NCI-H526 treated with DMSO at 0.1 percent for 48 hours (cell line): ENCODE measurements at regions not wholly inside any gene's neighbourhood (a gene's known extent, or its start where the extent isn't known, plus 50 kb on each side); places are given as distances from the start of the nearest gene placed in this dataset.

ENCODE experiments used
- DNase-seq: peaks from one replicate; lab custom pipeline; 2025; lab: John Stamatoyannopoulos, UW

DNA sequence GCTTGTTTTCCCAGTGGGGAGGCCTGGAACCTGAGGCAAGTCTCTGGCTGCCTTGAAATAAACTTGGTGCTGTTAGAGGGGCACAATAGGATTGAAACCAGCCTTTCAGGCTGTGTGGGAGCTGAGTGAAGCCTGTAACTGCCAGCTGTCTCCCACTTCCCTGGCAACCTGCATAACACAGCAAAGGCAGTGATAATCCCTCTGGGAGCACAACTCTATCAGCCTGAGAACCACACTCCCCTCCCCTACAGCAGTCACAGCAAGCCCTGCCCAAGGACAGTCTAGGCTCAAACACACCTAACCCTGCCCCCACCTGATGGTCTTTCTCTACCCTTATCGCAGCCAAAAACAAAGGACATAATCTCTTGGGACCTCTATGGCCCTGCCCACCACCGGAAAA, 683.8 kb upstream of the ATXN8OS start:
- DNase-seq = no peak

DNA sequence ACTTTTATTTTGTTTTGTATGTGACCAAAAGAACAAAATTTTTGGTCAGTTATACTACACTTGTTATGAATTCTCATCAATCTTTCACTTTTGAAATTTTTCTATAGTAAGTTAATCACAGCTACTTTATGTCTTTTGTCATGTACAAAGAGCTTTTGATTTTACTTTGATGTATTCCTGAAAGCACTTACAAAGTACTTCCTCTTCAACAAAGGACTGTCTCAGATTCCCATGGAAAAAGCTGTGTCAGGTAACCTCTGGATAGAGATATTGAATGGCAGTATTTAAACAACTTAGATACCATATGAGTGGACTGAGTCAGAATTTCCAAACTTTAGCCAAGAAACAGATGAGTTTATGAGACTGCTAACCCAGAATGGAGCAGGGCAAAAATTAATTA, 689.3 kb upstream of the ATXN8OS start:
- no peak for DNase-seq

DNA sequence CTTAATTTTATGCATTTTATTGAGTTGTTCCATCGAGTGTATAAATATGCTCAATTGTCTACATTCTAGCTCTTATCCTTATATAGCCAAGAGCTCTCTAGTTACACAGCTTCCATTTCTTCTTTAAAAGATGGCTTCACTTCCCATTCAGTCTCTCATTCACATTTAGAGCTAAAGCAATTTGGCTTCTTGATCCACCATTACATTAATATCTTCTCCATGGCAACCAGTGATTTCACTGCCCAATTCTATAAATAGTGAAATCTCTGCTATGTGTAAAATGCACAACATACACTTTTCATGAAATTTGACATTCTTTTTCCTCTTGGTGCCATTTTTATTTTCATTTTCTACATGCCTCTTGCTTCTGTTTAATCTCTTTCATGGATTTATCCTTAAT, 696.9 kb upstream of the ATXN8OS start:
- no peak for DNase-seq

DNA sequence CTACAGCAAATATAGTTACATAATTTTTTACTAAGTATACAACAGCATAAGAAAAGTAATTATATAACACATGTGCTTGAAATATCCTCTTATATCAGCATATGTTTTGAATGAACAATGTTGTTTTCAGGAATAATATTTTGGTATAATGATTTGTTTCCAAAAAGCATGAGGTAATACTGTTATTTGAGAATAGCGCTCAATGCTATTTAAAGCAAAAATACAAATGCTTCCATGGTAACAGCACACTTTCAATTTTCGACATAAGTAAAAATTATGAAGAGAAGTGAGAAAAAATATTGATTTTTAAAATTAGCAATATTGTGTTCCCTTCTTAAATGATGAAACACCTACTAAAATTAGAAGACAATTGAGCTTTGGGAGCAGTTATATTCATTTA, 715.9 kb upstream of the ATXN8OS start:
- DNase-seq = no peak

DNA sequence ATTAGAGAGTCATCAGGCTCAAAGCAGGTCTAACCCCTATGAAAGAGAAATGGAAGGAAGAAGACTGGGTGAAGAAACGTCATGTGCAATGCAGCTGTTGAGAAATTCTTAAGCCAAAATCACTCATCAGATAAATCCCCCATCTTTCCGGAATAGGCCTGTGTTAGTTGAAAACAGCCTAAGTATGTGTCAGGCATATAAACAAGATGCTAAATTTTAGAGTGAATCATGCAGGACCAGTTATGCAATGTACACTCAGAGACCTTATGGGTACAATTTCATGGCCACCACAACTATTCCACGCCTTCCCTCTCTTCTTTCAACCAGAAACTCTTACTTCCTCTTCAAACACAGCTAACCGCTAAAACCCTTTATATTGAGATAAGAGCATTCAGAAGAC, 717.7 kb upstream of the ATXN8OS start:
- DNase-seq = no peak

DNA sequence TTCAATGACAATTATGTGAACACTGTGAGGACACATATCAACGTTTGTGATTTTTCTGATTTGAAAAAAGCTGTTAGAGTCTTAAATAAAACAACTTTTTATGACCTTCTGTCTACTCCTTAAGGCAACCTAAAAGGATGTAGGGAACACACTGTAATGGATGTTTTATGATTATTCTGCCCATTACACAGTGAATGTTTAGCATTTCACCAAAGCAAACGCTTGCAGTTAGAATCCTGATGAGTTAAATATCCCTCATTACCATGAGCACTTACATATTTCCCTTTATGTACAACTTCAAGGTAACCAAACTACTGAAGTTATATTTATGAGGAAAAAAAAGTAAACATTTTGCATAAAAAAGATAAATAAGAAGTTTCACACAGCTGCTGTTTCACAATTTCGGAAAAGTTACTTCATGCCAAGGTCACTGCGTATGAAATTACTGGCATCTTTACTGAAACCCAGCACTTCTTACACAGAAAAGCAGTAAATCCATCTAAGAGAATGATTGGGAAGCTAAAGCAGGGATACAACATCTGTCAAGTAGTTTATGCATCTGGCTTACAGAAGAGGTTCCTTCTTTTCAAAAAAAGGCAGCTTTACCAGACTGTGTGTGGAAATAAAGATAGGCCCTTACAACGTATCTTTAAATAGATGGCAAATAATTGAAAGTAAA, 733.7 kb upstream of the ATXN8OS start:
- DNase-seq = no peak

DNA sequence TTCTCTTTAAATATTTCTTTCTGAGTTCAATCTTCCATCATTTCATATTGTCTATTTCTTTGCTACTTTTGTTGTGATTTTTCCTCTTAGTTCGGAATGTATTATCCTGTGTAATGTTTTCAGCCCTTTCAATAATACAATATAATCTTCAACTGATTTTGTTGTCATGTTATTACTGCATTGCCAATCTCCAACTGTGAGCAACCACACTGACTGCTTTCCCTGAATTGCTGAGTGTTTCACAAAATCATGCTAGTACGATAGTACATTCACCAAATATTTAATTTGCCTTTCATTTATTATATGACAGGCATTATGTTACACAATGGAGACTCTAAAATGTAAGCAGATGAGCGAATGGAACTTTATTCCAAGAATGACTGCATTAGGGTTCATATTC, 744.3 kb upstream of the ATXN8OS start:
- DNase-seq = no peak

DNA sequence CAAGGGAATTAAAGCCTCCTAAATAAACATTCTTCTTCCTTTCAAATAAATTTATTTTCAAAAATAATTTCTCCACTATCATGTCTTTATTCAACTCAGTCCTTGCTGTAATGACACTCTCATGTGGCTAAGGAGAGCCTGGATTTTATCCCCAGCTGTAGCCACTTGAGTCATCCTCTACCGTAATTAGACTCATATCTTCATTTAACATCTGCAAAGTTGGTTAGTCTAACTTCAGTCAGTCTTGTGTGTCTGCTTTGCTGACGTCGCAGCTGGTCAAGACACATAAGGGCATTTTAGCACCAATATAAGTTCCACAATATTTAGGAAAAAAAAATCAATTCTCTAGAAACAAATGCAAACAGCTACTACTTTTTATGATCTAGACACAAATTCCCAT, 776.4 kb upstream of the ATXN8OS start:
- no peak for DNase-seq

DNA sequence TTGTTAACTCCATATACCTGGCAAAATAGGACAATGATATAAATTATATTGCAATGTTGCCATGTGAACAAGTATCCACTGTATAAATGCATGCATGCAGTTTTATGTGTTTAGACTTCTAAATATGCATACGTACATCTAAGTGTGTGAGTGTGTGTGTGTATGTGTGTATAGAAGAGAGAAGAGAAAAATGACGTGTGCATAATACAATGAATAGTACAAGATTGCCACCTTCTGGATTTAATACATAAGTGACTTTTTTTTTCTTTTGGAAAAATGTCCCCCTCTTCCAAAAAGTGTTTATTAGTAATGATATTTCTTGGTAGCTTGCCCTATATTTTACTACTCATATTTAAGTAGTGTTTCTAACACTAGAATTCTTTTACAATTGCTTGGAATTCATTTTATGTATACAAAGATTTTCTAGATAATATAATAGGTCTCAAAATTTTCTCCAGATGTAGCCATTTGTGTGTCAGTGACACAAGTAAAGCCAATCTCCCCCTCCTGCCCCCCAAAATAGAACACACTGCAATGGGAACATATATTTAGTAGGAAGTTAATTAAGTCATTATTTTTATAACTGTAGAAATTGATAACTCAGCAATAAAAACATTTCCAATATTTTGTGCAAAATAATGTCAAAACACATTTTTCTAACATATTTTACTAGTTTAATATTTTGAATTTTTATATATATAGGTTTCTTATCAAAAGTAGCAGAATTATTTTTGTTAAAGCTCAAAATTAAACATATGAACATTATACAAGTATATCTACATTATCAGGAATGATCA, 783.3 kb upstream of the ATXN8OS start:
- DNase-seq = peak; percentile 80

DNA sequence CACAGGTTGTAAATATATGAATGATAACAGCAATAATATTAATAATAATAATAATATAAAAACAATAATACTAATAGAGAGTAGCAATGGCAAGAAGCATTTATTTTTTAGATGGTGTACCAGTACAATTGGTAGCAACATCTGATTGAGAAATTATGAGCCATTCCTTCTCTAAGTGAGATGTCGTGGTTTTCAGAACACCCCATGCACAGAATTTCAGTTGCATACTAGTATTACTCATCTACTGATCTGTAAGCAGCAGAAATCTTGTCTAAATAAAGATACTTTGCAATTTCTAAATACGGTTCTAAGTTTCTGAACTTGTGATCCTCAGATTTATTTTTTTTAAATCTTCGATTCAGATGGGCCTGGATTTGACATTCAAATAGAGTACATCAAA, 788.0 kb upstream of the ATXN8OS start:
- no peak for DNase-seq

DNA sequence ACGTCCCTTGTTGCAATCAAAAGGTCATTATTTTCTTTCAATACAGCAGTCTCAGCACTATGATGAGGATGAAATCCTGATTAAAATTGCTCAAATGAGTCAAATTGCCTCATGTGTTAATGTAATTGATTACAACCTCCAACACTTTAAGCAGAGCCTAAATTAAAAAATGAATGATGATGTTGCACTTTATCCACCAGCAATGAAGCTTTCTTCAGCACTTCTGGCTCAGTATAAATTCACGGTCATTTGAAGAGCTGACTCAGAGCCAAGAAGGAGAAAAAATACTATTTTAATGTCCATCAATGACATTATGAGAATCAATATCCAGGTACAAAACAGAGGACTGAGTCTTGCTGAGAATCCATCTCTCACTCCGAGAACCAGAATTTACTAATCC, 792.6 kb upstream of the ATXN8OS start:
- no peak for DNase-seq

DNA sequence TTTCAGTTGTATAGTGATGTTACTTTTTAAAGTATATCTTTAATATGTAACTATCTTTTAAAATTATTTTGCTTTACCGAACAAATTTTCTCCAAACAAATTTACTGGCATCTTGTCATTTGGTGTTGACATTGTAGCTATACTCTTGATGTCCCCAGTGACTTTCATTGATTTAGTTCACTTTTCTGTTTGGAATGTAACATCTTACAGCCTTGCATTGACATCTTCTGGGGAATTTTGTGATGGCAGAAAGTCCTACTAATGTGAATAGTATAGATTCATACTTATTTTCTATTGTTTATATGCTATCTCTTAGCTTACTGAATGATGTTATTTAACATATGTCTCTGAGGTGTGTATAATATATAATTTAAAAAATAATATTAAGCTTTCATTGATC, 800.9 kb upstream of the ATXN8OS start:
- no peak for DNase-seq

DNA sequence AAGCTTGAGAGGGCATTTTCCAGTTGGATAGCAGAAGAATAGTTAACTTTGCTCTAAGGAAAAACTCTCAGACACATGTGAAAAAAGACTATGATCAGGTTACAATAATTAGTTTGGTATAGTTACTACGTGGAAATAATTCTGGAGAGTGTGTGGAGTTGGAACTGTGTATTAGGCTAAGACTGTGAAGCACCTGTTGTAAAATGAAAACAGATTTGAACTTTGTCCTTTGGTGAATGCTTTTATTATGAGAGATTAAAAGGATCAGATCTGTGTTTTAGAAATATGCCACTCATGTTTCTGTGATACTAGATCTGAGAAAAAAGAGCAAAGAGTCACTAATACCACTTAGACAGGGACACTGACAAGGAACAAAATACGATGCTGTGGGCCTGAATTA, 807.5 kb upstream of the ATXN8OS start:
- DNase-seq = no peak

DNA sequence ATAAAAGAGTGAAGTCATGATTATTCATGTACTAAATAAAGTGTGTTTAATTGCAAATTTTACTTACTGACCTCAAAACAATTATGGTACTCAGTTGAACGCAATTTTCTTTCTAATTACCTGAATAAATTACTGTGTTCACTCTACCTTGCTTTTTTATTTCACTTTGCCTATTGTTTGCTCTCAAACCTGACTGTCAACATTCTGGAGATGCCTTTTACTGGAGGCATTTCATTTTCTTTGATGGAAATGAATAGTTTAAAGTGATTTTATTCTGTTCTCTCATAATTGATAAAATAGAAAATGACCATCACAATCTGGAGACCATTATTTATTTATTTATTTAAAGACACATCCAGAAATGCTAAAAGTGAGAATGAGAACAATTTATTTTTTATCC, 811.5 kb upstream of the ATXN8OS start:
- DNase-seq = no peak

DNA sequence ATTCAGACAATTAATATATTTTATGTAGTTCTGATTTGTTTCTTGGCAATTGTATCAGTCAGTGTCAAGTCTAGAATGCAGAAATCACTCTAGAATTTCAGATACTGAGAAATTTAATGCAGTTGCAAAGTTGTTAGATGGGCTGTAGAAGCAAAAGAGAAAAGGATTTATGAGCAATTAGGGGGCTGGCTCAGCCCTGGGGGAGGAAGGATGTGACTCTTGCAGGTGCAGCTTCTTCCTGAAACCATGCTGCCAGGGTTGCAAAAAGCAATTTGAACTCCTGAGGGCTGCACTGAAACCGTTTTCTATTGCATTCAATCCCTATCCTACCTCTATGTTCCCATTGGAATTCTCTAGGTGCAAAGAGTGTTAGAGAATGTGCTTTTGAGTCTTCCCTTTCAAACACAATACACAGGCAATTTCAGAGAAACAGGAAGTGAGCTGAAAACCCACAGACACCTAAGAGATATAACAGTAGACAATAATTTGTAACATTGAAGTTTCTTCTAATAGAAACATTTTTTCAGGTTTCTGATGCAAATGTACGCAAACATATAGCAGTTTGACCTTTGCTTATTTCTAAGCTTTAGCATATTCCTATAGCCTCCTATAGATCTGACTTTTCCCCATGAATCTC, 814.7 kb upstream of the ATXN8OS start:
- DNase-seq = no peak

DNA sequence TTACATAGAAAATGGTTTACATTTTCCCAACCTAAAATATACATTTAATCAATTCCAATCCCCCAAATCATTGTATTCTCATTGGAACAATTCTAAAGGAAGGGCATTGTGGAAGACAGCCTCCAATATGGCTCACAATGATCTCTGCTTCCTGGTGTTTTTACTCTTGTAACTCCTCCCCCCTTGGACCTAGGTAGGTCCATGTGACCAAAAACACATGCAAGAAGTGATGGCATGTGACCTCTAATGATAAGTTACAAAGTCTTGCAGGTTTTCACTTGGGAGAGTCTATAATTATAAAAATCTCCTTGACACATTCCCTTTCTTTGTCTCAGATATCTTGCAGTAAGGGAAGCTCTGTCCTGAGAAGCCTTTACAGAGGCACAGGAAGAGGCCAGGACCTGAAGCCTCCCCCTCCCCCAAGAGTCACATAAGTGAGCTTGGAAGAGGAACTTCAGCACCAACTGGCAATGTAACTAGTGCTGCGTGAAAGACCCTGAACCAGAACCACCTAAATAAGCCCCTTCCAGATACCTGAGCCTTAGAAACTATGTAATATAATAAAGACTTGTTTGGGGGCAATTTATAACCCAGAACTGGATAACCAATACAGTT, 816.2 kb upstream of the ATXN8OS start:
- no peak for DNase-seq

DNA sequence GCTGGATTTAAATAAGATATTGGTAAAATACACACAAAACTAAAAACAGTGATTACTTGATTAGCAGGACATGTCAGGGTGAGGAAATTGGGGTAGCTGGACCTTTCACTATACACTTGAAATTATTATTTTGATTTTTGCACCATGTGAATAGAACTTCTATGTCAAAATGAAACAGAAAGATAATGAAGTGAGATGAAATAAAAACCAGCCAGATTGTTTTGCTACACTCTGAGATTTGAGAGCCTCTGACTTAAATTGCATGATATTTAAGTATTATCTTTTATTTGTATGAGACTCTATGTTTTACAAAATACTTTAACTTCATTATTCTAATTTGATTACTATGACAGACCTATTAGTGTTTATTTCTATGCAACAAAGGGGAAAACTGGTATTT, 819.6 kb upstream of the ATXN8OS start:
- DNase-seq = no peak

DNA sequence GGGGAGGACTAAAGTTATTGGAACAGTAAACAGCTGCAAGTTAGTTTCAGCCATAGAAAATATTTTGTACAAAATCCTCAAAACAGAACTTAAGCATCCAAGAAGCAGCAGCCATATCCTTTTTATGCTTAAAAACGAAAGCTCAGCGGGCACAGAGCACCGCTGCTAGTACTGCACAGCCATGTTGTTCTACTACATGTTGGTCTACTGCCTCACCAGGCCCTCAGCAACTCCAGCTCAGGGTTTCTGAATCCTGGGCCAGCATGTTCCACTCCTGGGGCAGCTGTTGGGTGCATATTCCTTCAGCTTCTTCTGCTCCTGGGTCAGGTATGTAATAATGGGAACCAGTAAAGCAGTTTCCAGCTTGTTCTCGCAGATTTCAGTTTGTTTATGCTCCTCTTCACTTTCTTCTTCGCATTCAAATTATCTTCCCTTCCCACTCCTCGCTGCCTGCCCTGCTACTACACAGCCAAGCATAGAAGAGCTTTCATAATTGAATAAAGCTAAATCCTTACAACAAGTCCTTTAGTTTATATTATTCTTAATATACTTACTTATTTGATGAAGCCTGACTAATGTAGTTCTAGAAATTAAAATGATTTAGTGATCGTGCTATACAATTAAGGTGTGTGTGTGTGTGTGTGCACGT, 820.5 kb upstream of the ATXN8OS start:
- DNase-seq = no peak

DNA sequence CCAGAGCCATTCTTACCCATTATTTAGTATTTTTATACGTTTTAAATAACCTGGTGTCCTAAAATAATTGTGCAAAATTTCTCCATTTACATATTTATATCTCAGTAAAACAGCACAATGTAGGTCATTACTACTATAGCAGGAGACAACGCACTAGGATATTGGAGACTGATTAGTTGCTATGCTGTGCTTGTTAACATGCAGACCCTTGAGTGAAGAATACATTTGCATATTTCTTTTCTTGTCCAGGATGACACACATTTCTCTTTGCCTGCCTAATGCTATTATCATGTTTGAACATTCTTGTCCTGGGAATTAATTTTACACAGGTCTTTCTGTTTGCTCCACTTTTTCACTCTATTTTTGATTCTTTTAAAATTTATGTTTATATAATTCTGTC, 823.8 kb upstream of the ATXN8OS start:
- DNase-seq = no peak

DNA sequence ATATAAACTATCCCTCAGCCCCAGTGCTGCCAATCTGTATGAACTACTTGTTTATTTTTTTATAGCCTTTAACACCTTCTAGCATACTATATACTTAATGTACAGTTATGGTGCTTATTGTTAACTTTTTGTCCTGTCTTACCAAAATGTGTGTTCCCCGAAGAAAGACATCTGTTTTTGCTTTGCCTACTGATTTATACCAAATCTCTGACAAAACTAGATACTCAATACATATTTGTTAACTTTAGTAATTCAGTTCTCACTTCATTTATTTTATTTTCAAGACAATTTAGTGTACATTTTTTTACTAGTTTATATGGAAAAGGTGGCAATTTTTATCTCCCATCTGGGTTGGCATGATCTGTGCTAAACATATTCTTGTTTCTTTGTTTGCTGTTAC, 824.3 kb upstream of the ATXN8OS start:
- no peak for DNase-seq

DNA sequence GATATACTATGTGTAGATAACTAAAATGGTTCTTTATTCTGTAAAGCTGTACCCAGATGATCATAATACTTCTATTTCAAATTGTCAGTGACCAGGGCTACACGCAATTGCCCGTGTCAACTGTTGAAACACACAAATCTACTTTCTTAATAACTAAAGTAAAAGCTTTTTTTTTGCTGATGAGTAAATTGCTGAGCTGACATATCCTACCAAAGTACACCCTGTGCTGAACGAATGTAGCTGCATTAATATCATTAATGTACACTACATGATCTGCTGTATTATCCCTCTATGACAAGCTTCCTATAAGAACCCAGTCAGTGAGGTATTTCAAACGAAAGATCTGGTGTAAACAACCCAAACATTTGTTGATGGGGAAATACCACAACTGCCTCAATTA, 827.2 kb upstream of the ATXN8OS start:
- DNase-seq = no peak

DNA sequence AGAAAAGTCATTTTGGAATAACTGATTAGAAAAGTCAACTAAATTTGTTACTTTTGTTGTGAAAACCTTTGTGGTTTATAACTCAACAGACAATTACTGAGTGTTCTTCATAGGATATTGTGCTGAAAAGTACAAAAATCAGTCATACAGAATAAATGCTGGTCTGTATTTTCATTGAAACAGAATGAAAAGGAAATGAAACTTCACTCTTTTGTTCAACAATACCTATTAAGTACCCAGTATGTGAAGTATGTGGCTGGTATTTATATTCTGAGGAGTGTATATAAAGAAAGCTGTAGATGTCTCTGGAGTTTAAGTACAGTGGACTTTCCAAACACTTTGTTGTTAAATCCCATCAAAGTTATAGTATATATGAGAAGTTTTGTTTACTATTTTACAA, 828.4 kb upstream of the ATXN8OS start:
- DNase-seq = no peak

DNA sequence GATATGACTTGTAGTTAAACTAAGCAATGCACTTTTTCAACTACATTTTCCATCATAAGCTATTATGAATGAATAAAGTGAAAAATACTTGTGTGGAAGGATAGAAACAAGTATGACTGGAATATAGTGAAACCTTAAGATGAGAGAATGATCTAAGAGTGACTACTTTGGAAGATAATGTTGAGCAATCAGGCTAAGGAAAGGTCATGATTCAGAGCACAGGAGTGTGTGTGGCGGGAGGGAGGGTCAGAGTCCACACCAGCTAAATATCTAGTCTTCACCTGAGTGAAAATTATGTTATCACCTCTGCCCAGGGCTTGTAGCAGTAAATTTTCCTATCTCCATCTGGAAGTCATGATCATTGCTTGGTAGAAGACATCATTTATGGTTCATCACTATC, 833.4 kb upstream of the ATXN8OS start:
- DNase-seq = no peak
